T-helper 2 cell (primary cell): ENCODE measurements at regions not wholly inside any gene's neighbourhood (a gene's known extent, or its start where the extent isn't known, plus 50 kb on each side); places are given as distances from the start of the nearest gene placed in this dataset.

Experiments used
- DNase-seq, 5 experiments: peaks; one replicate each; pipeline versions ENCODE4 v3.0.0 to v3.0.0-alpha.2; 2012 to 2022

DNA sequence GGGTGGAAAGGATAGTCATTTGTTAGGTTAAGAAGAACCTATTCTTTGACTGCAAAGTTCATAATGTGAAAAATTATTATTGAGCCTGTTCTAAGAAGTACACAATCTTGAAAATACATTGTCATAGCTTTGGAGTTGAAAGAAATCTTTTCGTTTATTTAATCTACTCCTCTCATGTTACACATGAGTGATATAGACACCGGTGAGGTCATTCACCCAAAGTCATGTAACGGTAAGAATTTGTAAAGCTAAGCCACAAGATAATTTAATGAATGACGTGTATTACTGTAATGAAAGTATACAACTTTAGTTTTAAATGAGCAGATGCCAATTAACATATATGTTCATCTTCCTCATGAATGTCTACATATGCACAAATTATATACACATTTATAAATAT, 284.1 kb upstream of the PDE4D start:
- DNase-seq = no peak

DNA sequence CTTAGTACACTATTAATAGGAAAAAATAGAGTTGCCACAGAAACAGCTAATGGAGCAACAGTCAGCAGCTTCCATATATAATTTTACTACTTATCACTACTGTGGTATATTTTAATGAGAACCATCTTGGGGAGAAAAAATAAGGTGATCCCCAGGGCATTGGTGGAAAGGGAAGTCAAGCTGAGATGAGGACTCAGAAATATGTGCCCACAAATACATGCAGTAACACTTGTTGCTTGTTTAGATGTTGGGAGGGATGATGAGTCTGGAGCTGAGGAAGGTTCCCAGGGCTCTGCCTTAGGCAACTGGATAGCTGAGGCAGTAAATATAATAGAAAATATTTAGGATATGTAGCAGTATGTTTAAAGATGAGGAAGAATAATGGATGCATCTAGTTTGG, 280.1 kb upstream of the PDE4D start:
- no peak for DNase-seq

- no peak for DNase-seq
These were observed 270.2 kb upstream of the PDE4D start for GRCh38 chr5:60163762-60164161.

- no peak for DNase-seq
These were observed 268.9 kb upstream of the PDE4D start for GRCh38 chr5:60162441-60162840.

DNA sequence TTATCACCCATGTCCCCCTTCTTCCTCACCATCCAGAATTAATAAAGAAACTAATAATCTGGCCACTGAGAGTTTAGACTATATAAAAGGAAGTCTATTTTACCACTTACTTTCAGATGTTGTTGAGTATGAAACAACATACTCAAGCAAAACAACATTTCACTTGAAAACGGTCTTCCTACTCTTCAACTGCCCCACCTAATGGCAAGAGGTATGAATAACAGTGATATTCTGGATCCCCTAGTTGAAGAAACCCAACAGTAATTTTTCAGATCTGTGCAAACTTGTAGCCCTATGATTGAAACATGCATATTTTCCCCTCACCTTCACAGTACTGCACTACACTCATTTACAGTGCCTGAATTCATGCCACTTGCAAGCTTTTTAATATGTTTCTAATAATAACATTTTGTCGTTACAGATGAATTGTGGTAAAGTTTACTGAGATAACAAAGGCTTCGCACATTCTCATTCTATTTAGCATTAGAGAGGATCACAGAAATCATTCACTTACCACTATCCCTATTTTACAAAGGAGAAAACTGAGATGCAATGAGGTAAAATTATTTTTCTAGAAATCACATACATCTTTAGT, 267.9 kb upstream of the PDE4D start:
- DNase-seq = peak in 1 of 5 experiments; percentile 8

DNA sequence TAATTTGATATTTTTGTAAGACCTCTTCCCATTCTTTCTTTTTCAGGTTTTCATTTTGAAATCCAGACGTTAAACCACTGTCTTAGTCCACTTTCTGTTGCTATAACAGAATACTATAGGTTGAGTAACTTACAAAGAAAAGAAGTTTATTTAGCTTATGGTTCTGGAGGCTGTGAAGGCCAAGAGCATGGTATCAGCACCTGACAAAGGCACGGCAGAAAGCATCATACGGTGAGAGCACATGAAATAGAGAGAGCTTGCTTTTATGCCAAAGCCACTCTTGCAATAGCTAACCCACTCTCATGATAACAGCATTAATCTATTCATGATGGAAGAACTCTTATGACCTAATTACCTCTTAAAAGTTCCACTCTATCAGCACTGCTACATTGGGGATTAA, 255.6 kb upstream of the PDE4D start:
- no peak for DNase-seq

DNA sequence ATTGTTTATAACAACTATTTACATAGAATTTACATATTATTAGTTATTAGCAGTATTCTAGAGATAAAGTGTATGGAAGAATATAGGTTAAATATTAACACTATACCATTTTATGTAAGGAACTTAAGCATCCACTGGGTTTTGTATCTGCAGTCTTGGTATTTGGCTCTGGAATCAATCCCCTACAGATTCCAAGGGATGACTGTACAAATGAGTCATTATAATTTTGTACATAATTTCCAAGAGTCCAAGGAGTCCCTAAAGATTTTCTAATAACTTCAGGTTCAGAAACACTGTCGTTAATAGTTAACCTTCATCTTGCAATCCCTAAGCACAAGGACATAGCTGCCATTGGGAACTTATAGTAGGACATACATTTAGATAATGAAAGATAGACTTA, 254.8 kb upstream of the PDE4D start:
- no peak for DNase-seq

DNA sequence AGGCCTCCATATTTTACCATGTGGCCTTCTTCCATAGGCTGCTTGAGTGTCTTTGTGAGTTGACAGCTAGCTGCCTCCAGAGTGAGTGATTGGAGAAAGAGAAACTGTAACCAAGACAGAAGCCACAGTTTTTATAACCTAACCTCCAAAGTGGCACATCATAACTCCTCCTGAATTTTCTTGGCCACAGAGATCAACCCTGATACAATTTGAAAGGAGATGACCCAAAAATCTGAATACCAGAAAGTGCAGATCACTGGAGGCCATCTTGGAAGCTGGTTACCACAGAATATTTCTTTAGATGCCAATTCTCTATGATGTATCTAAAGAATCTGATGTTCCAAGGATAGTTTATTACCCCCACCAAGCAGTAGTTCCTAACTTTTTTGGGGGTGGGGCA, 254.3 kb upstream of the PDE4D start:
- no peak for DNase-seq

GRCh38 chr5:60143942-60144549, 250.5 kb upstream of the PDE4D start:
- DNase-seq = no peak

DNA sequence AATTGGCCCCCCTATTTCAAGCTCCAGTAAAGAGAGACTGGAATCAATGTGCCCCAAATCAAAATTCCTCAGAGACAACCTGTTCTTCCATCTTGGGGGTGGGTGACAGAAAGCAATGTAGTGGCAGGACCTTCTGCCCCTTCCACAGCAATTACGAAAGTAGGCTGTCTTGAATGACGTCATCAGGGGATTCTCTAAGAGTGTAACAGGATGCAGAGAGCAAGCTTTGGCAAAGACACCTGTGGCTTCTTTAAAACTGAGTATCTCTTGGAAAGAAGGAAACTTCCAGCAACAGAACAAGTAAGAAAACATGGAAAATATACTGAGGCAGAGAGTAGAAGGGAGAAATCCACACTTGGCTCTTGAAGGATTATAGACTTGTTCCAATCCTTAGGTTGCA, 247.6 kb upstream of the PDE4D start:
- no peak for DNase-seq

DNA sequence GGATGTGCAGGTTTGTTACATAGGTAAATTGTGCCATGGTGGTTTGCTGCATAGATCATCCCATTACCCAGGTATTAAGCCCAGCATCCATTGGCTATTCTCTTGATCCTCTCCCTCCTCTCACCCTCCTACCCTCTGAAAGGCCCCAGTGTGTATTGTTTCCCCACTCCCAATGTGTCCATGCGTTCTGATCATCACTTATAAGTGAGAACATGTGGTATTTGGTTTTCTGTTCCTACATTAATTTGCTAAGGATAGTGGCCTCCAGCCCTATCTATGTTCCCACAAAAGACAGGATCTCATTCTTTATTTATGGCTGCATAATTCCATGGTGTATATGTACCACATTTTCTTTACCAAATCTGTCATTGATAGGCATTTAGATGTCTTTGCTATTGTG, 243.3 kb upstream of the PDE4D start:
- no peak for DNase-seq

DNA sequence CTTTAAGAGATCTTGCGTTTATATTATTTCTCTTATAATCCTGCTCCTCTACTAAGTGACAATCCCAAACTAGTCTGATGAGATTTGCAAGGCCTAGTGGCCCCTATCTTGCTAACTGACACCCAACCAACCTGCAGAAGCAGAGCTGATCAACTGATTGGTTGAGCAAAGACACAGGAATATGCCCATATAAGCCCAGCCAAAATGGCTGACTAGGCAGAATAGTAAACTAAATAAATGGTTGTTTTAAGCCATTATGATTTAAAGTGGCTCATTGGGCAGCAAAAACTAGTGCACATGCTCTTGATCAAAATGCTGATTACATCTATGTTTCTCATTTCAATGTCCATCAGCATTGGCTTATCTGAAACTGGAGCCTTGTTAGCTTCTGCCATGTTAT, 238.0 kb upstream of the PDE4D start:
- DNase-seq = no peak

DNA sequence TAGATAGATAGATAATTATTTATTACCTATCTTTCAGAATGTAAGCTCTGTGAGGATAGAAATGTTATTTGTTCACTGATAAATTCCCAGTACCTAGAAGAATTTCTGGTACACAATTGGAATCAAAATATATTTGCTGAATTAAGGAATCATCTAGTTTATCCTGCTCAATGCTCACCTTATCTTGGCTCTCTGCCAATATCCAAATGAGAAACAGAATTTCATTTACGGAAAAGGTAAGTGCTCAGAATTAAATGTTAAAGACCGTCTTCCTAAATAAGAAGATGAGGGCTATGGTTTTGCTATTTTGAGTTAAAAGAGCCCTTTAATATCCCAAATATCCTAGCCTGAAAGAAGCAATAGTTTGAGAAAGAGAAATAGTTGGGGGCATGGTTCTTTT, 232.1 kb upstream of the PDE4D start:
- DNase-seq = no peak

- DNase-seq = no peak
These were observed 209.6 kb upstream of the PDE4D start for GRCh38 chr5:60102961-60103693.

- no peak for DNase-seq
These were observed 208.0 kb upstream of the PDE4D start for GRCh38 chr5:60101573-60101972.

GRCh38 chr5:60092671-60093422, 199.3 kb upstream of the PDE4D start:
- DNase-seq = no peak

- DNase-seq = no peak
These were observed 193.1 kb upstream of the PDE4D start for GRCh38 chr5:60086583-60086982.

- DNase-seq = no peak
These were observed 190.7 kb upstream of the PDE4D start for GRCh38 chr5:60084226-60084625.

- DNase-seq = no peak
These were observed 183.8 kb upstream of the PDE4D start for GRCh38 chr5:60077292-60077691.

DNA sequence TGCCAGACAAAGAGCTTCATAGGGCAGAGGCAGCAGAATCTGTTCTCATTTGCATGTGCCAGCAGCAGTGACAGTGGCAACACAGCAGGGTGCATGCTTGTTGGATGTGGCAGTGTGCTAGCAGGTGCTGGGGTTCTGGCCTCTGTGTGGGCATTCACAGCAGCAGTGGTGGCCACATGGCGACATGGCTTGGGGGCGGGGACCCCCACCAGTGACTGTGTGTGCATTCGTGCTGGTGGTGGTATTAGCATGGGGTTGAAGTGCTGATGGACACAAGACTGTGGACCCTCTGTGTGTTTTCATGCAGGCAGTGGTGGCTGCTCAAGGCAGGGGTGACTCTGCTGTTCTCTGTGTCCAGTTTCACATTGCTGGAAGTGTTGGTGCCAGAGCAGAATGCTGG, 183.2 kb upstream of the PDE4D start:
- no peak for DNase-seq

DNA sequence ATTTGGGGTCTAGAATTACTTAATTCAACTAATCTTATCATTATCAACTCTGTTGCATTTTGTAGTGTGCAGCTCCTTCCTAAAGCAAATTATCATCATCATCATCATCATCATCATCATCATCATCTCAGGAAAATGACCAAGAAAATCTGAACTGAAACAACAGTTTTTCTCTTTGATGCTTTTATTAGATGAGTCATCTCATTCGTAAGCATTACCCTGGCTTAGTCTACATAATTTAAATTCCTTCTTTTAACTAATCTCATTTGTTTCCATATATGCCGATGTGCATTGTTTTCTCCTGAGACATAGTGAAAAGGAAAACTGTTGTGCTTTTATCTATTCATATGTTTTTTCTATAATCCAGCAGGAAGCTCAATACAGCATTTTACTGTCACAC, 173.0 kb upstream of the PDE4D start:
- no peak for DNase-seq

- no peak for DNase-seq
These were observed 166.9 kb upstream of the PDE4D start for GRCh38 chr5:60060389-60060788.

DNA sequence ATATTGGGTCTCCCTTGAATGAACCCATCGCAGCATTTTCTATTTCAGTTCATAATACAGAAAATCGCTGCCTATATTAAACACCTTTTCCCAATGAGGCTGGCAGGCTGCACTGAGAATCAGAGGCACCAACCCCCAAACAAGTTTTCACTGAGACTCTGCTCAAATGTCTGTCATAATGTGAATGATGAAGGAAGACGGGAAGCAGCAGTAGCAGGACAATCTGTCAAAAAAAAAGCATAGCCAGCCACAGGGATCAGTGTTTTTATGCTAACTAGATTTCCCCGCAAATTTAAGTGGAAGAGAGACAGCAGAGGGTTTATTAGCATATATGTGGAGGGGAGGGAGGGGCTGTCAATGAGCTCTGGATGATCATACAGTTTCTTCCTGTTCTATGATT, 162.7 kb upstream of the PDE4D start:
- DNase-seq = no peak

DNA sequence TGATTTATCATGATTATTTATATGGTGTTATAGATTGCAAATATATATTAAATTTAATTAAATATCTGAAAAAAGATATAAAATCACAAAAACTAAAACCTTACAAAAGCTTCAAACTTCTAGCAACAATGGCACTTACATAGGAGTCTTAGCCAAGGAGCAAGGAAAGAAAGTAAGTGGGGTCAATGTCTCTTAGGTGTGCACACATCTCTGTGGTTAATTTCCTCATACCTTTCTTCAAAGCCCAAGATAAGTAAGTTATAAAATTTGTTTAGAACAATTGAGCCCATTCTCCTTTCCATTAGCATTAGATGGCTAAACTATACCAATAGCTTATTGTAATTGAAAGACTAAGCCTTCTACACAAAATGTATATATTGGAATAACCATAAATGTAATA, 161.6 kb upstream of the PDE4D start:
- no peak for DNase-seq
